Erythroblast (primary cell): ENCODE measurements at regions not wholly inside any gene's neighbourhood (a gene's known extent, or its start where the extent isn't known, plus 50 kb on each side); places are given as distances from the start of the nearest gene placed in this dataset.

Experiments
- GATA1 ChIP-seq: IDR thresholded peaks from 2 replicates; pipeline ENCODE4 v1.6.1; 2011; ENCODE audit warnings: low read depth, mild to moderate bottlenecking, control low read depth, low read length, moderate library complexity
- POLR2A ChIP-seq: IDR thresholded peaks from 2 replicates; pipeline ENCODE4 v1.6.1; 2011; ENCODE audit warnings: mild to moderate bottlenecking, low read length

- no peak for TF ChIP-seq POLR2A
- TF ChIP-seq GATA1: no peak
Observed at GRCh38 chr4:117823388-117823787, 210.9 kb upstream of the NDST3 start.
